ENCODE measurements at regions not wholly inside any gene's neighbourhood (a gene's known extent, or its start where the extent isn't known, plus 50 kb on each side); places are given as distances from the start of the nearest gene placed in this dataset.

DNA sequence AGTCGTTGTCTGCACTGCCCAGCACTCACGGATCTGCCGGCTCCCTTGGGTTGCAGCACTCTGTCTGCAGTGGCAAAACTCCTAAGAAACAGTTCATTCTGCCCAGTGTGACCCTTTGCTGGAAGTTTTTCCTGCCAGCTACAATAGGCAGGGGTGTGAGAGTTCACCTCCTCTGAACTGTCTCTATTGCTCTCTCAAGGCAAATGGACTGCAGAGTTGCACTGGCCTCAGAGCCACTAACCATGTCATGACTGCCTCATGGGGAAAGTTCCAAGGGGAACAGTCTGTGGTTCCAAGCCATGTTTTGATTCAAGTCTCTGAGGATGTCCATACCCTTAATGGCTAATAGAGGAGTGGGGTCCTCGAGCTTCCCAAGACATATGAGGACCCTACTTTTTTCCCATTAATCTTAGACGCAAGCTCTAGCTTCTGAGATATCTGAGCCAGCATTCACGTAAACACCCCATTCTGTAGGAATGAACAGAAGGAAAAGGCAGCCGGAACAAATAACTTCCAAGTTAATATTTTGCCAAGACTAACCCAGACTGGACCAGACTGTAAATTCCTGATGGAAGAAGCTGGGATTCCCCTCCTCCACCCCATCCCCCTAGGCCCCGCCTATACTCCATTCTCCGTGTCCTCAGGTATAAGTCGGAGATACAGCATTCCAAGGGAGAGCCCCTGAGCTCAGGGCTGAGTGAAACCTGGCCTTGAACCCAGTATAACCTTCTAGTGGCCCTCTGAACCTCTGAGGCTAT is 93.8 kb upstream of the AKT3 start:
- no peak for DNase-seq

DNA sequence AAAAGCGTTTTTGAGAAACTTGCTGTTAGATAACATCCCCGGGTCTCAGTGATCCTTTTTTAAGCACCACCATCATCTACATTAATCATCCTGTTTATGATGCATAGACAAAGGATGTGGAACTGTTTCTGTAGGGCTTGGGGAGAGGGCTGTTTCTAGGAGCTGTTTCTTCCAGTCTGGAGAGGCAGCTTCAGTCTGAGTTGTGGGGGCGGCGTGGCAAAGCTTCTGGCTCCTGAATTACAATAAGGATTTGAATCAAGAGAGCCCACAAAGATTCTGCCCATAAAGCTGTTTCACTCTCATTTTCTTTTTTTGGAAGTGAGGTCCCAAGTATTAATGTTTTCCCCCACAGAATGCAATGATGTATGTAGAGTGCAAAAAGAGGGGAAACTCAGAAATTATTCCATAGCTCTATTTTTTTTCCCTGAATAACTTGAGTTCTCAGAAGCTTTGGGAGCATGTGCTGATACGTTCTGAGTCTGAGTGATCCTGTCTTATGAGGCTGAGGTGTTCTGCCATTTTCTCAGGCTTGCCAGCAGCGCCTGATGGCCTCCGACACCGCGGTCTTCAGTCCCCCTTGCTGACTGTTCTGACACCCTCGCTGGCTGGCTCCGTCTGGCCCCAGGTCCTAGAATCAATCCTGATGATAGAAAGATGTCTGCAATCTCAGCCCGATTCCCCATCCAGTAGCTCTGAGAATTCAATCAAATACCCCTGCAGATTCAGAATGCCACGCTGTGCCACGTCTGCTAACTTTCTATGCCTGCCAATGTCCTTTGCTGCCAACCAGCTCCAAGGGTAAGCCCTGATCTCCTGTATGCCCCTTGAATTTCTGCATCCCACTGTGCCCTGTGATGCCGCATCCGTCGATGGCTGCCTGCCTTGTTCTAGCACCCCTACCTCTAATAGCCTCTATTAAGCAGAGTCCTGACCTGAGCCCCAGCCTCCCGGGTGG is 92.4 kb upstream of the AKT3 start:
- DNase-seq = no peak

DNA sequence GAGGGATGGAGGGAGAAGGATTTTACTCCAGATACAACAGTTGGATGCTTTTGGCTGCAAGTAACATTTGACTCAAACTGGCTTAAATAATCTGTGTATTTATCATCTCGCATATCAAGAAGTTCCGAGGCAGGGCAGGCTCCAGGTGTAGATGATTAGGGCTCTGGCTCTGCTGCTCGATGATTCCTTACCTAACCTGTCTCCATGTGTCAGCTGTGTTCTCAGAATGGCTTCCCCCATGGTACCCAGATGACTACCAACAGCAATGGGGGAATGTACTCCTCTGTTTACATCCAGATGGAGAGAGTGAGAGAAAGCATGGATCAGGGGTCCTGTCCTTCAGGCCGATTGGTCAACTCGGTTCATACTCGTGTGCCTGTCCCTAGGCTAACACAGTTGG is 90.4 kb upstream of the AKT3 start:
- no peak for DNase-seq

DNA sequence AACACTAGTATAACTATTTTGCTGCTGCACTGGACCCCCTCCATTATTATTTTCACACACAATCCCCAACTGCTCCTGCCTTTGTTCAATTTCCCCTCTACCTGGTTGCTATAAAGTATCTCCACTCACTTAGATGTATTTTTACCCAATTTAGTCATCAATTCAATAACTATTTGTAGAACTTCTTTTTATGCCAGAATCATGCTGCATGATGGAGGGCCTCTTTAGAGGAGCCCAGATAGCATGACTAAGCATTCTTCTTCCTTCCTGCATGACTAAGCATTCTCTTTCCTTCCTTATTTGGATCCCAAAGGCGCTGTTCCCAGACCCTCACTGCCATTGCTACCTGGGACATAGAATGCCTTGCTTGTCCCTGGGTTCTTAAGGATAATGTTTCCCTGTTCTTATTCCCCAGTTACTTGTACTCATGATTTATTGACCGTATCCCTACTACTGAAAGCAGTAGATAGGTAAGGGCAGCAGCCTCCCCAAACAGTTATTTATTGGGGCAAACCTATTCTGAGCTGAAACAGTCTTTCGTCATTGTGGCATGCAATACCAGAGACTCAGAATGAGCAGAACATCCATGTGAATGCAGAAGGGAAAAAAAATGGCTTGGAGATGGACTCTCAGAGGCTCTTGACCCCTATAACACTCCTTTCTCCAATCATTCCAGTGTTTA is 89.3 kb upstream of the AKT3 start:
- peak; percentile 48 for DNase-seq

DNA sequence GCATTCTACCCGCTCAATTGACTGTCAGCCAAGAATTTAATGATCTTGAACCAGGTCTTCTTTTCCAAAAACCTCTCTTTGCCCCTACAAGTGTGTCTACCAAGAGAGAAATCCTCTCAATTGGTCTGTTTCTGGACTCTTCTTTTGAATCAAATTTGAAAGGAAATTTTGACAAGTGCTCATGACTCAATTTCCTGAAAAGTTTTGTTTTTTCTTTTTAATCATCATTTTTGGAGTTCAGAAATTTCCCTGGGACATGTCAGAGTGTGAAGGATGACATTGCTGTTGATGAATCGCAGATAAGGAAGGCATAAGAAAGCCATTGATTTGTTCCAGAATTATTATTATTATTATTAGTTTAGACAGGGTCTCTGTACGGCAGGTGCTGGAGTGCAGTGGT is 88.2 kb upstream of the AKT3 start:
- no peak for DNase-seq

DNA sequence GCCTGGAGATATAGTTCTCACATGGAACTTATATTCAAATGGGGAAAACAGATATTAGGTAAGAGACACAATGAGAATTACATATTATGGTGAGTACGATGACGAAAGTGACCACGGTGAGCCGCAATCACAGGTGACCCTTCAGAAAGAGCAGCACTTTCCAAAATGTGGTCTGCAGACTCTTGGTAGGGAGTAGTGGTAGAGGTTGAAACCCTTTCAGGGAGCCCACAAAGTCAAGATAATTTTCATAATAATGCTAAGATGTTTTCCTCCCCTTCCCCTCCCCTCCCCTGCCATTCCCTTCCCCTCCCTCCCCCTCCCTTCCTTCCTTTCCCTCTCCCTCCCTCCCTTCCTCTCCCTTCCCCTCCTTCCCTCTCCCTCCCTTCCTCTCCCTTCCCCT is 83.5 kb upstream of the AKT3 start:
- no peak for DNase-seq

DNA sequence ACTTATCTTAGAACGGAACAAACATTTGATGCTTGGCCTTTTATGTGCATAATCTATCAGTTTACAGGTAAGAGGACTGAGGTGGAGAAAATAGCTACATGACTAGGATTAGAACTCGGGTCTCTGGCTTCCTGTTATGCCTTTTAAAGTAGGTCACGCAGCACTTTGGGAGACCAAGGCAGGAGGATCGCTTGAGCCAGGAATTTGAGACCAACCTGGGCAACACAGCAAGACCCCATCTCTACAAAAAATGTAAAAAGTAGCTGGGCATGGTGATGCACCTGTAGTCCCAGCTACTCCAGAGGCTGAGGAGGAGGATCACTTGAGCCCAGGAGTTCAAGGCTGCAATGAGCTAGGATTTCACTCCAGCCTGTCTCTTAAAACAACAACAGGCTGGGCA is 81.9 kb upstream of the AKT3 start:
- no peak for DNase-seq

DNA sequence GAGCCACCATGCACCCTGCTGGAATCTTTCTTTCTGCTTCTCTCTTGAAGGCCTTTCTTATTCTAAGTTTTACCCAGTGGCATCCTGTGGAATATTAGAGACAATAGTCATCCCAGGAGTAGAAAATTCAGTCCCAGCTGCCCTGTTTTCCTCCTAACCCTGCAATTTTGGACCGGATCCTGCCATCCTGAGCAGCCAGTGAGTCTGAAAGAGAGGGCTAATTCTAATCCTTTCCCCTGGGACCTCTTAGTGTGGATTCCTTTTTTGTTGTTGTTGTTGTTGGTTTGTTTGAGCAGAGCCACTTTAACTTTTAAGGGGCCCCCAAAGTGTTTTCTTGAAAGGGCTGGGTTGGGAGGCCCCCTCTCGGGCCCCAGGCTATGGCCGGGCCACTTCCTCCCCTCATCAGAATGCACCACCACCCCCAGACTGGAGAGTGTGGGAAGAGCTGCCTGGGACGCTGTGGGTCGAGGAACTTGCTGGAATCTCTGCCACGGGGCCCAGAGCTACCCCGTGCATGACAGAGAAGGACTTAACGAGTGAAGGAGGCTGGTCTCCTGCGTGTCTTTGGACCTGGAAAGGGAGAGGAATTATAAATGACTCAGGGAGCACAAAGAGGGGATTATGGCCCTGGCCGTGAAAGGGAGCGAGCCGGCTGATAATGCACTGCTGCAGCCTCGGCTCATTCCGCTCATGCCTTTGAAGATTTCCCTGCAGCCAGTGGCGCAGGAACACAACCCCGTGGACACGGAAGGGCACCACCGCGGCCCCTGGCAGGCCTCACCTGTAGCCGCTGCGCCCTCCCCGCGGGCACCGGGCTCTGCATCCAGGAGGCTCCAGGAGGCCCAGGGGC is 81.0 kb upstream of the AKT3 start:
- DNase-seq = peak; percentile 64

DNA sequence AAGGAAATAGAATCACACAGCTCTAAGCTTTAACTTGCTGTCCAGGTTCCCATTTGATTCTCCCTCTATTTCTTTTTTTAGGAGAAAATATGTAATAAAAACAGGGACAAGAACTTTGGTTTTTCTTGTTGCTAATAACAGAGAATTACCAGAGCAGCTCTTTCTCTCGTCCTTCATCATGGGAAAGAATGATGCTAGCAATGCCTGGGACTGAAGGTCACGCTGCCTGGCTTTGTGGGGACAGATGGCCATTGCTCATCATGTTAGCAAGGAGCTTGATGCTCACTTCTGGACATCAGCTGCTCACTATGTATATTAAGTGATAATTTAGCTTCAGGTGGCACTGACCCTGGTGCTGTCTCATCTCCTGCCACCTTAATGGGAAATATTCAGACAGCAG is 77.3 kb upstream of the AKT3 start:
- DNase-seq = no peak

DNA sequence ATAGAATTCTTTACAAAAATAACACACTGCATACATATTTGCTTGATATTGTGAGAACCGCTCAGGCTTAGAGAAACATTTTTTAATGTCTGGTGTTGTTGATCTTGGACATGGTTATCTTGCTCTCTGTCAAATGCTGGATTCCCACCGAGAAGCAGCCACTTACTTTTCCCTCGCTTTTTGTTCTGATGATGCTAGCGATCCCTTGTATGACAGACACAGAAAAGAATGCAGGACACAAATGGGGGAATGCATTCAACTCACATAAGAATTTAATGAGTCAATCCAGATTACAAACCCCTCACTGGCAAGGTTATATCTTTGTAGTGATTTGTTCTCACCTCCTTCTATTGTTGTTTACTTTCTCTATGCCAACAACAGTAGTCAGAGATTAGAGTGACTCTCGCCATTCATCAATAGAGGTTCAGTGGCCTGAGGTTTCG is 76.8 kb upstream of the AKT3 start:
- DNase-seq = peak; percentile 100

DNA sequence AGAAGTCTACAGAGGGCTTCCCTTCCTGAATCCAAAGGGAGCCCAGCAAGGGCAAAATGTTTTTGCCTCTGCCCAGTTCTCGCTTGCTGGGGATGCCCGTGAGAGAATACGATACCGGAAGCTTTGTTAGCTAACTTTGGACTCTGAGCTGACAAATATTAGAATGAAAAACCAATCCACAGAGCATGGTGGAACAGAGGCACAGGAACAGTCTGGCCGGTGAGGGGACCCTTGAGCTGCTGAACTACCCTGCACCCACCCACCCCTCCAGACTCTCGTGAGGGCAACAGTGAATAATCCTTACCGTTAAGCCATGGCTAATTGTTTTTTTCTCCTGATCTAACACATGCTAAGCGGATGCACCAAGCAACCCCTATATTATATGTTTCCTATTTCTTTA is 76.3 kb upstream of the AKT3 start:
- no peak for DNase-seq

DNA sequence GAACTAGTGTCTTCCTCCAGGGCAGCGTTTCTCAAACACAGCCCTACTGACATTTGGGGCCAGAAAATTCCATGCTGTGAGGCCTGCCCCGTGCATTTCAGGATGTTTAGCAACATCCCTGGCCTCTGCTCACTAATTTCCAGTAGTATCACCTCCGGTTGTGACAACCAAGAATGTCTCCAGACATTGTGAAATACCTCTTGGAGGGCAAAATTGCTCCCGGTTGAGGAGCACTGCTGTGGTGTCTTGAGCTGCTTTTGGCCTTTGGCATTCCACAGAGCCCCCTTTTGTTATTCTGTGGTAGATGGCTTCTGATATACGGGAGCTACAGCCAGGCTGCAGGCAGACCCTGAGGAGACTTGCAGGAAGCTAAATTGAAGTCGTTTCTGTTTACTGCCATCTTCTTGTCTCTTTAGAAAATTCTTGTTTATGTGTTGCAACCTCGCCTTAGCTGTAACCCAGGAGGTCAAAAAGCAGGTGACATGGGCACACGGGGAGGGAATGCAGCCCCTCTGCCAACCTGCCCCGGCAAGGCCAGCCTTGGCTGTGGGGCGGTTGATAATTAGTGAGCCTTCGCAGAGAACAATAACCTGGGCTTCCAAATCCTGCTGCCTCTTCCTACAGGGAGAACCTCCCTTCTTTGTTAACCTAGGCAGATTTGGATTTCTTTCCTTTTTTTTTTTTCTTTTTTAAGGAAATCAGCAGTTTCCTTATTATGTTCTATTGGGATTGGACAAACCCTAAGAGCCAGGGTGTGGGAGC is 74.7 kb upstream of the AKT3 start:
- peak; percentile 66 for DNase-seq

DNA sequence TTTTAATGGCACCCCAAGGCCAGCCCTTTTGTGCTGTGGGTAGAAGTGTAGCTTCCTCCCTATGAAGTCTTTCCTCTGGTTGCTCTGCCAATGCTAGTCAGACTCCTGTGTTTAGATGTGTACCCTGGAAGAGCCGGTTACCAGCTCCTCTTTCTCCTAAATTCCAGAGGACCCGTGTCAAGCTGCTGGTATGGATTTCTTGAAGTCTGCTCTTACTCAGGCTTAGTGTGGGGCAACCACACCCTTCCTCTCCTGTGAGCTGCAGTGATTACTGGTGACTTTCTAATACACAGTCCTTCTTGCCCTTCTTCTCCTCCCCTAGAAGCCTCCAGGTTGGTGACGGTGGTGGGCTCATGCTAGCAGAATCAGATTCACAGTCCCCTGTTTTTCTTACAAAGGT is 74.1 kb upstream of the AKT3 start:
- peak; percentile 98 for DNase-seq

DNA sequence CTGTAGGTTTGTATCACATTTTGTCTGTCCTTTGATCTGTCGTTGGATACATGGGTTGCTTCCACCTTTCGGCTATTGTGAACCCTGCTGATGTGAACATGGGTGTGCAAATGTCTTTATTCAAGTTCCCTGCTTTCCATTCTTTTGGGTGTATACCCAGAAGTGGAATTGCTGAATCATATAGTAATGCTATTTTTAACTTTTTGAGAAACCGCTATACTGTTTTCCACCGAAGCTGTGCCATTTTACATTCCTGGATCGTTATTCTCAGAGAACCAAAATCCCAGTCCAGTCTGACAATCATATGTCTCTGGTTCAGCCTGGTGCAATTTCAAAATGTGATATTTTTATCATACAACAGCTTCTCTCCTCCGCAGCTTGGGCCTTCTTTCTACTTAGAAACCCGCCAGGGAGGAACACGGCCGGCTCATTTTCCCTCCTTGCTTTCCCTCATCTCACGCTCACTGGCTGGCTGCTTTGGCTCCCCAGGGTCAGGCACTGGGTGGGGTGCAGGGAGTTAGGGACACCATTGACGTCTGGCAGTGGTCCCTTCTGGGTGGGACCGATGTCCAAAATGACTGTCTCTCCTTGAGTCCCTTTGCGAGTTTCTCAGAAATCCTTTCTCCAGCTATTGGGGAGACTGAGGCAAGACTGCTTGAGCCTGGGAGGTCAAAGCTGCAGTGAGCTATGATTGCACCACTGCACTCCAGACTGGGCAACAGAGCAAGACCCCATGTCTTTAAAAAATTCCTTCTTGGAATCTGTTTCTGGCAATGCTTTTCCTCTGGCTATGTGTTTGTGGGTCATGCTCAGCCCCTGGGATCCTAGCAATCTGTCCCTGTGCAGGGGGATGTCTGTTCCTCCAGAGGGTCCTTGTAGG is 73.5 kb upstream of the AKT3 start:
- DNase-seq = peak; percentile 74

DNA sequence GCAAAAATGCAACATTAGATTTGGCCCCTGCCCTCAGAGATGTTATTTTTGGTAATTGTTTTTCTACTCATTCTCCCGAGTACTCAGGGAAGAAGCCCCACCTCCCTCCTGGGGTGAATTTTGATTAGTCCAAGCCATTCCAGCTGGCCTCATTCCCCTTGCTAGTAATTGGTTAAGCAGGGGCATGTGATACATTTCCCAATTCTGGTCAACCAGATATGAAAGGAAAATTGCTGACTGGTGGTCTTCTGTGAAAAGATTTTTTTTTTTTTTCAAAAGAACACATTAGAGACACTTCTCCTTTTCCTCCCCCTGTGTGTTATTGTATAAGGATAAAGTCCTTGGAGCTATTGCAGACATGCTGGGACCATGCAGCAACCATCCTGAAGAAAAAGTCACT is 71.1 kb upstream of the AKT3 start:
- no peak for DNase-seq

DNA sequence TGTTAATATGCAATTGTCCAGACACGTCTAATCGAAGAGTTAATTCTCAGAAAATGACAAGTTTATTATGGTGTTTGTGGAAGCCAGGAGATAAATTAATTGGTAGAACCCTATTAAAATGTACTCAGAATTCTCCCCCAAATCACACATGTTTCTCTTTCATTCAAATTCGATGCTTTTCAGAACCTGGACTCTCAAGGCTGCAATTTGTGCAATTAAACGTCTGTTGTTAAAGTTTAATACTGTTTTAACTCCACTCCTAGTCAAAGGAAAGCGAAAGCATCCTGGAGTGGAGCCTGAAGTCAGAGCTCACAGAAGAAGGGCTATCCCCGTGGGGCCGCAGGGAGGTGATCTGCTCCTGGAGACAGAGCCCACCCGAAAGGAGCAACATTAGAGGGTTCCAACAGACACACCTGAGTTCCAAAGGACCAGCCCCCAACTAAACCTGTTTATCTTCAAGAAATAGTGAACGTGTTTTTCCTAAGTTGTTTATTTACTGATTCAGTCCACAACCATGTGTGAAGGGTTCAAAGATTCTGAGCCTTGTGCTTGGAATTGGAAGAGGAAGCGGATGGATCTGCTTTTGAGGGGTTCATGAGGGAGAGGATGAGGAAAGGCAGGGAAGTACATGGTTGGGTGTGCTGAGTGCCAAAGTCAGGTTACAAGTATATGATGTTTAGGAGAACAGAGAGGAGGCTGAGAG is 68.0 kb upstream of the AKT3 start:
- no peak for DNase-seq

DNA sequence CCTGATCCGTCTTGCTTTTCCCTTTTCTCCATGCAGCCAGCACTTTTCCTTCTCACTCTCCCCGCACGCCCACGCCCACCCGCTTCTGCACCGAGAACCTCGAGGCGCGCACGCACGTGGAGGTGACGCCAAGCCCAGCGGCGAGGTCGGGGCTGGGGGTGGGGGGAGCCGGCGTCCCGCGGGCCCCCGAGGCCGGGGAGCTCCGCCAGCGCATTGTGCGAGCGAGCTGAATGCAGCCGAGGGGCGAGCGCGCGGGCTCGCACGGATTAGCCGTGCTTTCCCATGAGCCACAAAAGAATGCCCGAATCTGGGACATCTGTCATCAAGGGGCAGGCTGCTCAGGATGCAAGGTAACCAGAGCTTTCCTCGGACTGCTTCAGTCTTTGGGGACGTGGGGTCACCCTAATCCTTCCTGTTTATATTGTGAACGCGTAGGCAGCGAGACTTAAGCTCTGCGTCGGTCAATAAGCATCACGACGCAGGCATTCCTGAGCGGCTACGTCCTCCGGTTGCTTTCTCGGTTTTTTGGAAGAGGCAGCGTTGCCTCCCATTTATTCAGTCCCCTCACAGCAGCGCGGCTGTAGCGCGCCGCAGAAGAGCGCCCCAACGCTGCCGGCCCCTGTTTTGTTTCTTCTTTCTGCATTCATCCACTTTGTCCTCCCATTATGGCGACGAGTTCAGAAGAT is 67.3 kb upstream of the AKT3 start:
- DNase-seq = peak; percentile 86

DNA sequence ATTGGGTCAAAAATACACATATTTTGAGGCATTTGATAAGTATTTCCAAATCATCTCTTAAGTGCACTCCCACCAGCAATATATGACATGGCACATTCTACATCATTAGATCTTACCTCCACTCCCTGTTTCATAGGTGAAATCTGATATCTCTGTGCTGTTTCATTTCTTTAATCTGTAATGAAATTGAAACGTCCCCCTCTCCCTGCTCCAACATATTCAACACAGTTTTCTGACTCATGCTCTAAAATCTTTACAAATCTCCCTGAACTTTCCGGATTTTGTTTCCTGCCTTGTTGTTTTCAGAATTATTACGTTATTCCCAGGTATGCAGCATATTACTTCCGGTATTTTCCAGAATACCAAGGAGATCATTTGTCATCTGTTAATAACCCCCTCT is 66.1 kb upstream of the AKT3 start:
- peak; percentile 52 for DNase-seq

DNA sequence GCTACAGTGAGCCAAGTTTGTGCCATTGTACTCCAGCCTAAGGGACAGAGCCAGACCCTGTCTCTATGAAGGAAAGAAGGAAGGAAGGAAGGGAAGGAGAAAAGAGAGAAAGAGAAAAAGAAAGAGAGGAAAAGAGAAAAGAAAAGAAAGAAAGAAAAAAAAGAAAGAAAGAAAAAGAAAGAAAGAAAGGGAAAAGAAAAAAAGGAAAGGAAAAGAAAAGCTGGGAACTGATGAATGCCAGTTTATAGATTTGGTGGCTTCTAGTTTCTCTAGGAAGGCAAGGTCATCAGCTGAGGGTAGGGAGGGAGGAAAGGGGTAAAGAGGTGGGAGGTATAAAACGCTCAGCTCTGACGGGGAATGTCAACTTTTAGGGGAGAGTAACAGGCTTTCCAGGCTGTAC is 62.3 kb upstream of the AKT3 start:
- no peak for DNase-seq
